ENCODE measurements at regions not wholly inside any gene's neighbourhood (a gene's known extent, or its start where the extent isn't known, plus 50 kb on each side); places are given as distances from the start of the nearest gene placed in this dataset.

- intact Hi-C loops (cut with micrococcal nuclease) (no loop called here), in situ Hi-C loops (cut with MboI) (no loop called here)
- no peaks in the 10 kb centered on the region for H3K9me3 ChIP-seq (replicated peaks; ENCODE audit: control insufficient read depth, insufficient read depth, low read depth, low read length)
- H4K20me1 ChIP-seq (replicated peaks; ENCODE audit: control insufficient read depth, insufficient read depth, low read length), result no peaks in the 10 kb centered on the region
- no peaks in the 10 kb centered on the region for H3K36me3 ChIP-seq (ENCODE audit: control insufficient read depth, insufficient read depth, low read length)
- no peak overlapping the region for H3K9ac ChIP-seq (ENCODE audit: insufficient read depth in 1 of 2, low read depth in 2 of 2, low read length in 2 of 2)
- CTCF ChIA-PET (ENCODE audit: low intra/inter-chr PET ratio), result no interaction called here
- H3K4me1 ChIP-seq (replicated peaks in 1 of 2; ENCODE audit: control insufficient read depth in 2 of 2, insufficient read depth in 2 of 2, low read length in 2 of 2), result no peaks in the 10 kb centered on the region
- BruUV-seq (replicated peaks), result no TSS peak
- no peak overlapping the region for H3K27ac ChIP-seq (ENCODE audit: extremely low read depth, low read depth, low read length)
- H3K4me2 ChIP-seq (ENCODE audit: insufficient read depth, low read length), result no peak overlapping the region
- DNase-seq (ENCODE audit: extremely low read depth in 1 of 4, low spot score in 3 of 4) (no peak), FAIRE-seq (no peak), ATAC-seq (no peak)
- H3K79me2 ChIP-seq (ENCODE audit: control insufficient read depth, insufficient read depth, low read length), result no peaks in the 10 kb centered on the region
- no peak overlapping the region for H2AFZ ChIP-seq (ENCODE audit: low read depth, low read length)
- no peaks in the 10 kb centered on the region for H3K27me3 ChIP-seq (ENCODE audit: control insufficient read depth in 2 of 2, insufficient read depth in 2 of 2, low read length in 2 of 2)
- no peak overlapping the region for H3K4me3 ChIP-seq
- POLR2A ChIA-PET, result no interaction called here
- no peaks in the 10 kb centered on the region for H3K9me1 ChIP-seq (ENCODE audit: control insufficient read depth, insufficient read depth, low read length)
- TF ChIP-seq ZNF23 (CRISPR knock-in tag; IDR thresholded peaks at IDR 0.05), result no peak
- 0% methylated on average over 3 of the region's 3 CpGs for WGBS (ENCODE audit: insufficient coverage, low coverage, missing lambda C conversion rate)
These were observed 63.2 kb upstream of the LRATD1 start for GRCh38 chr2:14569294-14569693.

DNA sequence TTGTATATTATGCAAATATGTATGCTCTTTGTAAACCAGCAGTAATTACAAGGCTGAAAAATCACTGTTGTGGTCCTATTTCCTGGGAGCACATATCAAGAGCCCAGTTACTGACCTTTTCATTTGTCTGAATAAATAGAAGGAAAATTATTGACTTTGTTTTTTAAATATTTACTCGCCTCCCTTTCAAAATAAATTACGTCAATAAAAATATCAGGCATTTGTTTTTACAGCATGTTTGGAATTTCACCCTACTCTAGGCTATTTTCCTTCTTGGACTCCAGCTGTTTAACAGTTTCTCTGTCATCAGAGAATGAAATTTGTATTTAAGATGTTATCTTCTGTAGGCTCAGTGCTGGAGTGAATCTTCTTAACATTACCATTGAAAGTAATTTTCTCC, 59.9 kb upstream of the LRATD1 start:
- Histone ChIP-seq H3K9me3 (replicated peaks; ENCODE audit: control insufficient read depth, insufficient read depth, low read depth, low read length) (no peaks in the 10 kb centered on the region), H3K79me2 (ENCODE audit: control insufficient read depth, insufficient read depth, low read length) (no peaks in the 10 kb centered on the region), H4K20me1 (replicated peaks; ENCODE audit: control insufficient read depth, insufficient read depth, low read length) (no peaks in the 10 kb centered on the region), H3K9me1 (ENCODE audit: control insufficient read depth, insufficient read depth, low read length) (no peaks in the 10 kb centered on the region), H3K27ac (ENCODE audit: extremely low read depth, low read depth, low read length) (no peak overlapping the region), H3K4me3 (no peak overlapping the region), H3K4me1 (replicated peaks in 1 of 2; ENCODE audit: control insufficient read depth in 2 of 2, insufficient read depth in 2 of 2, low read length in 2 of 2) (no peaks in the 10 kb centered on the region), H3K4me2 (ENCODE audit: insufficient read depth, low read length) (no peak overlapping the region), H2AFZ (ENCODE audit: low read depth, low read length) (no peak overlapping the region), H3K27me3 (ENCODE audit: control insufficient read depth in 2 of 2, insufficient read depth in 2 of 2, low read length in 2 of 2) (no peaks in the 10 kb centered on the region), H3K36me3 (ENCODE audit: control insufficient read depth, insufficient read depth, low read length) (no peaks in the 10 kb centered on the region), H3K9ac (ENCODE audit: insufficient read depth in 1 of 2, low read depth in 2 of 2, low read length in 2 of 2) (no peak overlapping the region)
- WGBS (ENCODE audit: insufficient coverage, low coverage, missing lambda C conversion rate), result 0% methylated on average over 2 of the region's 2 CpGs
- POLR2A ChIA-PET, result no interaction called here
- in situ Hi-C loops (cut with MboI) (no loop called here), intact Hi-C loops (cut with micrococcal nuclease) (no loop called here)
- ATAC-seq, result no peak
- no peak for DNase-seq (ENCODE audit: extremely low read depth in 1 of 4, low spot score in 3 of 4)
- CTCF ChIA-PET (ENCODE audit: low intra/inter-chr PET ratio), result no interaction called here
- no TSS peak for BruUV-seq (replicated peaks)
- no peak for FAIRE-seq
- no peak for TF ChIP-seq CREM (IDR thresholded peaks at IDR 0.05; ENCODE audit: low read depth)
- no peak for TF ChIP-seq SOX6 (IDR thresholded peaks at IDR 0.05)
- TF ChIP-seq TRIM28 (IDR thresholded peaks at IDR 0.05), result no peak
- TF ChIP-seq MYC (IDR thresholded peaks at IDR 0.05; ENCODE audit: low read depth, low read length), result no peak
- TF ChIP-seq MYC (CRISPR knock-in tag; IDR thresholded peaks at IDR 0.05; ENCODE audit: borderline replicate concordance, low read depth), result no peak
- TF ChIP-seq BRD4 (IDR thresholded peaks at IDR 0.05), result no peak
